GM18507 (cell line): ENCODE measurements at regions not wholly inside any gene's neighbourhood (a gene's known extent, or its start where the extent isn't known, plus 50 kb on each side); places are given as distances from the start of the nearest gene placed in this dataset.
"Not testable (repeated sequence)": the region's sequence is repeated elsewhere in the genome, so short reads cannot be mapped to it uniquely, and the experiment has no call there.

Experiments used
- DNase-seq: peaks from one replicate; pipeline ENCODE4 v3.0.0; 2011; ENCODE audit warnings: low read depth; ENCODE audit not compliant: insufficient read length; ENCODE audit errors: extremely low spot score
- FAIRE-seq: peaks from 2 replicates; lab custom pipeline; 2011; peaks lifted over from hg19 to GRCh38; lab: Jason Lieb, UNC

DNA sequence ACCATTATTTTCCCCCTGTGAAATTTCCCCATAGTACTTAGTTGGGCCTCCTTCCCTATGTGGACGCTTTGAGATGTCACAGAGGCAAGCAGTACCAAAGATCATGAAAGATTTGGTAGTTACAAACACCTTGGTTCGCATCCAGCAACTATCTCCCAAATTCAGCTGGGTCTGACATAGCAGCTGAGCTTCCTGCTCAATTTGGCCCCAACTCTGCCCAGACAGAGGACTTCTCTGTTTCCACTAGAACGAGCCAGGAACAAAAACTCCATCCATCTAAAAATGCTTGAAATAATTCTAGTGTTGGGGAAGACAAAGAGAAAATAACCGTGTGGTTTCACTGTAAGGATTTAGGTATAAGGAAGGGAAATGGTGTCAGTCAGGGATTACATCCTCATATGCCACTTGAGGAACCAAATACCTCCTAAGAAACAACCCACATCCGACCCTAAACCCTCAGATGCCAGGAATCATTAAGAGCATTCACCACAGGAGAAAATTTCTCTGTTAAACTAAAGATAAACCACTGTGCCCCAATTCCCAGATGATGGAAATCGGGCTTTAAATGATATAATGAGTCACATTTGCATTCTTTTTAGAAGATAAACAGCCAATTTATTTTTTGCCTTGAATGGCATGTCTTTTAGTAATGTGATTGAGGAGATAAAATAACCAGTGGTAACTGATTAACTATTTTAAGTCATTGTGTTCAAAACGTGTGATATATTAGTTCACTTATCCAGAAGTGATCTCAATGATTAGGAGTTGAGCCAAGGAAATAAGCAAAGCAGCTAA lies 103.7 kb upstream of the IFNG-AS1 start:
- DNase-seq (no peak), FAIRE-seq (no peak)

DNA sequence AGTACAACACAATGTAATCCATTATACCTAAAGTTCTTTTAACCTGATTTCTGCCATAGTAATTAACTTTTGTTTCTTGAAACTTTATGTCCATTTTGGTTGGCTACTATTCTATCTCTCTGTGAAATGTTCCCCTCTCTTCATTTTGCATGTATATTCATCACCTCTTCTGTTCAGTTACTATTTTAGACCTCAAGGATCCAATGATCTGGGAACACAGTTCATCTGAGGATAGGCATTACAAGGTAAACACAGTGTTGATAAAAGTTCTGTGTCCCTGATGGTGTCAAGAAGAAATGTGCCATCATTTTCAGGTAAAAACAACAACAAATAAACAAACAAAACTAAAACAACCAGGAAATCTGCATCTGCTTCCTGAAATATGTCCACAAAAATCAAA lies 102.2 kb upstream of the IFNG-AS1 start:
- no peak for FAIRE-seq
- no peak for DNase-seq

GRCh38 chr12:67889931-67890330 lies 99.3 kb upstream of the IFNG-AS1 start:
- DNase-seq: no peak
- no peak for FAIRE-seq

DNA sequence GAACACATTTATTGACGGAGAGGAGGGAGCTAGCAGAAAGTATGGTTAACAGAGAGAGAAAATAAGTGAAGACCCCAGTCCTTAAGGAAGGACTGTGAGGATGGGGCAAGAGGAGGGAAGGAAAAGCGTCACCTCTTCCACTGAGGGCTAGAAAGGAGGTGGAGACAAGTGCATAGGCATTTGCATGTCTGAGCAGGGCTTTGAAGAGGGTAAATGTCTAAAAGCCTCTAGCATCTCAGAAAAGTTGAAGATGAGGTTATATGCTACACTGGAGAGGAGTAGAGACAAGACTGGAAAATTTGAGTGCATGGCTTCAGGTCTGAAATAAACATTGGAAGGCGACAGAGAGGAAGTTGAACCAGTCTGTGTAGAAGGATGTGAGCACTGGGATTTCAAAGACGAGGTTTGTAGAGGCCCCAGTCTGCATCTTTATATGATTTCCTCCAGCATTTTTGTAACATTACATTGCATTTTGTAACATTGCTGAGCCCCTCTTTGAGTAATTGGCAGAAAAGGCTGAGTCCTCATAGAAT lies 98.5 kb upstream of the IFNG-AS1 start:
- FAIRE-seq (no peak), DNase-seq (no peak)

DNA sequence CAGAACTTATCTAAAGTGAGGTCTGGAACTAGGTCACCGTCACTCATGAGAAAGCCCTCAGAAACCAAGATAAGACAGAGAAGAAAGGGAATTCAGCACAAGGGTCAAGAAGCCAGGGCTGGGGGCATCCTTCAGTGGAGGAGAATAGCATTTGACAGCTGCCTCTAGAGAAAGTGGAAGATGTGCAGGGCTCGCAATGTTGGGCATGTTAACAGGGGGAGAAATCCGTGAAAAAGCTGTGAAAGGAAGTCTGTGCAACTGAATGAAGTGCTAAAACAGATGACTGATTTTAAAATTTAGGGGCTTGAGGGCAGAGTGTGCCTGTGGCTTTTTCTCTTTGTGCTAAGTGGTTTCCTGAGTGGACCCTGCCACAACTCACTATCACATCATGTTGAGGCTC lies 97.7 kb upstream of the IFNG-AS1 start:
- FAIRE-seq: no peak
- no peak for DNase-seq

DNA sequence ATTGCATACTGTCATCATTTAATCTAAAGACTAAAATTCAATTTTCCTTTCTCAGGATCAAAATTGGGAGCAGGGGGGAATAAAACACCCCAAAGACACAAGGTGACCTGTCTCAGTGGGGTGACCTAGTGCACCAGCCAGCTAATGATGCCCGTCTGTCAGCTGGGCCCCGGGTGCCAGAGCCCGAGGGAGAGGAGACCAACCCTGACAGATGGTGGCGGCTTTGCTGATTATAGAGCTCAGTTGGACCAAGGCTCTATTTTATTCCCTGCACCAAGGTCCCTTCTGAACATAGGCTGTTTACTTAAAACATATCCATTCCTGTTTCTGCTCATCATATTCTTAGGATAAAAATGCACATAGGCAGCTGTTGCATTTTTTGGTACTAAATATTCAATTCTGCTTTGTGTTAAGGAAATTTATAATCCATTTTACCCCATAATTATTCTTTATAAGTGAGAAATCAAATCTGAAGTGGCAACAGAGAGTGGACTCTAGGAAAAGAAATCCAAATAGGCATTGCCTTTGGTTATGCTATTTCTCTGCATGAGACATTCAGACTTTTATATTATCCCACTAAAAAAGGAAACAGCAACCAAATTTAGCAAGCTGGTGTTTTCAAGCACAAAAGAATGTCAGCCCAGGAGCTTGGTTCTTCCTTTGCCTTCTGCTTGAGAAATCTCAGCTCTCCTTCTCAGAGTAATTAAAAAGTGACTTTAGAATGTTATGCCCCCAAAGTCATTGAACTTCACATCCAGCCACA lies 96.8 kb upstream of the IFNG-AS1 start:
- DNase-seq (no peak), FAIRE-seq (no peak)

GRCh38 chr12:67893022-67893580 lies 96.1 kb upstream of the IFNG-AS1 start:
- no peak for FAIRE-seq
- DNase-seq: no peak

DNA sequence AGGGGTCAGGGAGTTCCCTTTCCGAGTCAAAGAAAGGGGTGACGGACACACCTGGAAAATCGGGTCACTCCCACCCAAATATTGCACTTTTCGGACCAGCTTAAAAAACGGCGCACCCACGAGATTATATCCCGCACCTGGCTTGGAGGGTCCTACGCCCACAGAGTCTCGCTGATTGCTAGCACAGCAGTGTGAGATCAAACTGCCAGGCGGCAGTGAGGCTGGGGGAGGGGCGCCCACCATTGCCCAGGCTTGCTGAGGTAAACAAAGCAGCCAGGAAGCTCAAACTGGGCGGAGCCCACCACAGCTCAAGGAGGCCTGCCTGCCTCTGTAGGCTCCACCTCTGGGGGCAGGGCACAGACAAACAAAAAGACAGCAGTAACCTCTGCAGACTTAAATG lies 88.8 kb upstream of the IFNG-AS1 start:
- not testable (repeated sequence) for FAIRE-seq

DNA sequence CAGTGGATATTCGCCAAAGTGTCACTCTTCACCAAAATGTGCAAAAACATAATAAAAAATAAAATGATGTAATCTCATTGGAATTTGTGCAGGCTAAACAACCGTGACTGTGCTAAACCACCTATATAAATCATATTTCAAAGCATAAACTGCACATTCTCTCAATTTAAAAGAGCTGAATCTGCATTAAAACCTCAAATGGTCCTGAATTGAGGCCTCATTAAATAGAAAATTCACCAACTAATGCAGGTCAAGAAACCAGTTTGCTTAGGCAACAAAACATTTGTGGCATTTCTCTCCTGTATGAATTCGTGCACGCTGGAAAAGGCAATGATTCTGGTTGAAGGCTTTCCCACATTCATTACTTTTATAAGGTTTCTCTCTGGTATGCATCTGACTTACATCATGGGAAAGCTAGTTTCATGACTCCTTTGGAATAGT lies 80.1 kb upstream of the IFNG-AS1 start:
- DNase-seq: no peak
- FAIRE-seq: no peak

More for the DNA sequence above, 88.8 kb upstream of the IFNG-AS1 start:
- not testable (repeated sequence) for DNase-seq

- FAIRE-seq (no peak), DNase-seq (no peak)
These were observed 79.6 kb upstream of the IFNG-AS1 start for GRCh38 chr12:67909681-67910080.

DNA sequence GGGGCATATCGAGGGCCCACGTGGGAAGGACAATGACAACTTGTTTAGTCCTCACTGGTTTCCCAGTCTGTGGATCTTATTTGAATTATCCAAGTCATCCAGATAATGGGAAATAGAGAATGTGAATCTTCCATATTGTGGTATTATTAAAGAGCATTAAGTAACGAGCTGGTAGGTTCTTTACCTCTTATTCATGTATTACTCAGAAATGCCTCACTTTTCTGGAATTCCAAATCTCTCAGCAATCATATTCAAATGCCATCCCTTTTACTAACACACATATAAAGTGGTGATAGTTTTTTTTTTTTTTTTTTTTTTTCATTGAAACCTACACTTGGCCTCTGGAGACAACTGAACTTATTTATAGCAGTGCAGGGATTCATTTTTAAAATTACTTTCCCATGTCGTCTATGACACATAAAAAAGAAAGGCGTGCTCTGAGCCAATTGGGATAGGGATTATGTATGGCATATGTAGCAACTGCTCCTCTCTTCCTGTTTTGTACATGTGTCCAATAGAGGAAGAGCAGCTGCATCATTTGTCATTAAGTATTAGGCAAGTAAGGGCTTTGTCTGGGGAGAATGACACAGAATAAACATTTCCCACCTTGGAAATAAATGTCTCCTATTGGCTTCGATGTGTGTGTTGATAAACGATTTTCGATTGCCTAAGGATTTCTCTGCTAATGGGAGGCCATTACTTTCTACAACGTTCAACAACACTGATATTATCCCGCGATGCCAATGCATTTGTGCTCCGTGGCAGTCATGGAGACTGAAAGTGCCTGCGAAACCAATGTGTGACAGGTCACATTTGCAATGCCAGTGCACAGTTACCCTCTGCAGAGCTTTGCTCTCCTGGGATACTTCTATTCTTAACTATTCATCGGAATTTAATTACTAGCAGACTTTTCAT lies 78.6 kb upstream of the IFNG-AS1 start:
- DNase-seq: no peak
- no peak for FAIRE-seq

- DNase-seq: no peak
These were observed 78.0 kb upstream of the IFNG-AS1 start for GRCh38 chr12:67911275-67911600.

DNA sequence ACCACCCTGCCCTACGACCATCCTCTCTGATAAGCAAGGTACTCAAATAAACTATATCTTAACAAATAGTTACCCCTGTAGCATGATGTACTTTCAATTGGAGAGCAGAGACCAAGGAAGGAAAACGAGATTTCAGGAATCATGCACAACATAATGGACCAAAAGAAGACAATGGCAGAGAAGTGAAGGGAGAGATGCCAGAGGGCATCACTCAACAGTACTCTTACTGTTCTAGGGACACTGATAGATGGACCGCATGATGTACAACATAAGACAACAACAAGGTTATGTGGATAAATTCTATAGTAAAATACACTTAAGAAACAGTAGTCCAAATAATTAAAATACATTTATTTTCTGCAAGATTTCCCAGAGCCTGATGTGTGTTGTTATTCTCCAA lies 77.5 kb upstream of the IFNG-AS1 start:
- FAIRE-seq: no peak
- DNase-seq: no peak

More at GRCh38 chr12:67911275-67911600, 78.0 kb upstream of the IFNG-AS1 start:
- FAIRE-seq: no peak

DNA sequence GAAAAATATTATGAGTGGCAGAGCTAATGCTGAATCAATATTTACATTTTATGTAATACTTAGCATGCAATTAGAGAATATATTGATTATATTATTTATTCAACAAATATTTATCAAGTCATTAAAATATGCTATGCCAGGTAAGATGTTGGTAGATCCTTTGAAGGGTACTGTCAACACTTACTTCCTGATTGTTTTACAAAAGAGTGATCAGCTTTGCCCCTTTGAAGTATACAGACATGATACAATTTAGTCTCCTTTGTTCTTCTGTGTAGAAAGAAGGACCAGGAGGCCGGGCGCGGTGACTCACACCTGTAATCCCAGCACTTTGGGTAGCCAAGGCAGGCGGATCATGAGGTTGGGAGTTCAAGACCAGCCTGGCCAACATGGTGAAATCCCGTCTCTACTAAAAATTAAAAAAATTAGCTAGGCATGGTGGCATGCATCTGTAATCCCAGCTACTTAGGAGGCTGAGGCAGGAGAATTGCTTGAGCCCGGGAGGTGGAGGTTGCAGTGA lies 73.9 kb upstream of the IFNG-AS1 start:
- DNase-seq (no peak), FAIRE-seq (no peak)

DNA sequence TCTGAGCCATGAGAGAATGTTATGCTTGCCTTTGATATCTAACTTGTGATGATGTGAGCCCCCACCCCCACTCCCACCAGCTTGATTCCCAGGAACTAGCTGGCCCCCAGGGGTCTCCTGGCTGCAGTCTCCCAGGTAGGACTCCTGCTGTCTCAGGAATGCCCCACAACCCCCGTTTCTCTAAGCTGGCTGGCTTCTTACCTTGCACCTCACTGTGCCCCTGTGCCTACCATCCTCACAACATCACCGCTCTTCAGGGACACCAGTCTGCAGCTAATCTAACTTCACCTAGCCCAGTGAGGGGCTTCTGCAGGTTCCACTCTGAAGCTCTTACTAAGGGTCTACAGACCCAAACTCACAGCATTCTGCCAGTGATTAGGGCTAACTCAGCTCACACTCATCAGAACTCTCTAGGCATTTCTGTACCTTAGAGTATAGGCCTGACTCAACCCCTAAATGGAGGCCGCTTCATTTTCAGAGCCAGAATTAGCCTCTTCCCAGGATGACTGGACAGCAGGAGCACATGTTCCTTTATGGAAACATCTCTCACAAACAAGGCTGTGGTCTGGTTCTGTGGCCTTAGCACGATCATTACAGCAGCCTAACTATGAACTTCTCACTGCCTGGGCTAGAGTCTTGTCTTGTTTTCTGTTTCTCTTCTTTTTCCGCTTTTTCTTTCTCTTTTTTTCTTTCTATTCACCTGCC lies 72.8 kb upstream of the IFNG-AS1 start:
- DNase-seq (no peak), FAIRE-seq (no peak)

DNA sequence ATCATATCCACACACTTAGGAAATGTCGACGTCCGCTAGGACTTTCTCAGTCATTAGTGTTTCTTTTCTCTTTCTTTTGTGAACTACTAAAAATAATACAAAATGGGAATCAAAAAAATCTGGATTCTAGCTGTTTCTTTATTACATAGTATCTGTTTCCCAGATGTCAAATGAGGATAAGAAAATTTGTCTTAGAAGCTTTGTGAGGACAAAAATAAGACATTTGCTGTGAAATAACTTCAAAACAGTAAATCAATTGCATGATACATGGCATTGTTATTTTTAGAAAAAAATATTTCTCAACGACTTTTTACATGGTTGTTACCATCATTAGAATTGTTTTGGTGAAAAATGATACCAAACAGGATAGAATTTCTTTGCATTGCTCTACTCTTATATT lies 71.4 kb upstream of the IFNG-AS1 start:
- no peak for FAIRE-seq
- no peak for DNase-seq

- DNase-seq (no peak), FAIRE-seq (no peak)
These were observed 70.8 kb upstream of the IFNG-AS1 start for GRCh38 chr12:67918441-67918840.

DNA sequence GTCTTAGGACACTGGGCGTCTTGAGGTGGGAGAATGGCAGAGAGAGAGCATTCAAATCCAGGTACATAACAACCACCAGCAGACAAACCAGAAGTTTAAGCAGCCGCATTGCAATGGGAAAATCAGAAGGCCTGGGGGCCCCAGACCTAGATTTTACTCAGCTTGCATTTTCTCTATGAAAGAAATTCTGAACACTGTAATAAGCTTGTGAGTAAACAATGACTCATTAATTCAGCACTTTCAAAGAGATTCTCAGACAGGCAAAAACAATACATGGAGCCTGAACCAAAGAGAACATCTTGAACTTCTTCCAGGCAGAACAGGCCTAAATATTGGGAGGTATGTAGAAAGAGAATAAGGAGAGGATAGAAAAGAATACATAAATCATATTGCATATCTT lies 69.8 kb upstream of the IFNG-AS1 start:
- no peak for DNase-seq
- FAIRE-seq: no peak

DNA sequence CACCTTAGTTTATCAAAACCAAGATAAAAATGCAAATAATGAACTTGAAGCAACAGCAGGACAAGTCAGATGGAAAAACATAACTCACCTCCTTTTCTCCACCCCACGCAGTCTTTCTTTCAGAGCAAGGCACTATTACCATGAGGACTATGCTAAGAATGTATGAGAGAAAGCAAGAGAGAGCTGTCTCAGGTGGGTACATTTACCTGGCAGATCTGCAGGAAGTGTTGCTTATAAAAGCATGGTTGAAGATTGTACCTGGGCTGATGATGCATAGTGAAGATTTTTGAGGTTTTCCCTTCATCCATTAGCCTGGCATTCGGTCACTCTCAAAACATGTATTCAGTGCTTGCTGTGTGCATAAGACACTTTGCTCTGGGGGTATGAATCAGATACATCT lies 68.8 kb upstream of the IFNG-AS1 start:
- DNase-seq (no peak), FAIRE-seq (no peak)
